ENCODE measurements at regions not wholly inside any gene's neighbourhood (a gene's known extent, or its start where the extent isn't known, plus 50 kb on each side); places are given as distances from the start of the nearest gene placed in this dataset.

- TF ChIP-seq EZH2 (IDR thresholded peaks at IDR 0.05; ENCODE audit: low read length, unreplicated experiment), result no peak
- TF ChIP-seq CTCF (conservative IDR thresholded peaks at IDR 0.05; ENCODE audit: low read depth, low read length), result no peak
These were observed 414.1 kb upstream of the FKBP1C start for GRCh38 chr6:62797190-62797589.
